OCI-LY7 (cell line): ENCODE measurements at regions not wholly inside any gene's neighbourhood (a gene's known extent, or its start where the extent isn't known, plus 50 kb on each side); places are given as distances from the start of the nearest gene placed in this dataset.

Experiments
- BruUV-seq: library from RNA; stranded (reverse); fragments of 400-500 nt; replicated peaks from 2 replicates; lab custom pipeline; 2021; lab: Mats Ljungman, UMichigan
- CTCF ChIA-PET: fragments of 300-600 bp; sonication (Branson Sonifier 250); formaldehyde crosslinking; loops from one replicate; lab custom pipeline; 2022; ENCODE audit warnings: antibody characterized with exemption; ENCODE audit not compliant: unreplicated experiment; lab: Charles Lee
- POLR2A ChIA-PET: fragments of 300-600 bp; sonication (Branson Sonifier 250); formaldehyde crosslinking; loops from one replicate; lab custom pipeline; 2022; ENCODE audit warnings: antibody characterized with exemption; lab: Charles Lee
- DNase-seq: peaks from one replicate; pipeline ENCODE4 v3.0.0-alpha.2; 2015; ENCODE audit warnings: low spot score
- H2AFZ ChIP-seq: fragments of 200-600 bp; sonication (generic), shearing (Covaris generic); 2 replicates; pipeline ENCODE4 v1.6.1; 2014; ENCODE audit warnings: mild to moderate bottlenecking, antibody characterized with exemption, low read length, moderate library complexity
- H3K27ac ChIP-seq: fragments of 200-600 bp; sonication (generic); 2 replicates; pipeline ENCODE4 v1.5.1; 2014; ENCODE audit warnings: mixed run types, low read depth, mild to moderate bottlenecking, moderate library complexity, low read length, inconsistent platforms; ENCODE audit not compliant: poor library complexity, severe bottlenecking
- H3K36me3 ChIP-seq: fragments of 200-600 bp; sonication (generic); 2 replicates; pipeline ENCODE4 v1.6.1; 2014; ENCODE audit warnings: mild to moderate bottlenecking, antibody characterized with exemption, low read length, moderate library complexity, mixed read lengths; ENCODE audit not compliant: insufficient read depth
- H3K4me1 ChIP-seq: fragments of 200-600 bp; sonication (generic); 2 replicates; pipeline ENCODE4 v1.5.1; 2014; ENCODE audit warnings: mild to moderate bottlenecking, low read length; ENCODE audit not compliant: insufficient read depth, poor library complexity, severe bottlenecking
- H3K4me2 ChIP-seq: fragments of 200-600 bp; sonication (generic); 2 replicates; pipeline ENCODE4 v1.6.1; 2014; ENCODE audit warnings: mild to moderate bottlenecking, low read length
- H3K4me3 ChIP-seq: fragments of 200-600 bp; sonication (generic); 2 replicates; pipeline ENCODE4 v1.5.1; 2014; ENCODE audit warnings: mild to moderate bottlenecking, low read depth, low read length; ENCODE audit not compliant: poor library complexity, severe bottlenecking
- H3K79me2 ChIP-seq: fragments of 200-600 bp; sonication (generic); 2 replicates; pipeline ENCODE4 v1.6.1; 2016; ENCODE audit warnings: low read depth, mild to moderate bottlenecking, low read length, moderate library complexity, mixed read lengths; ENCODE audit not compliant: insufficient read depth
- H3K9me2 ChIP-seq: fragments of 200-600 bp; sonication (generic); 2 replicates; pipeline ENCODE4 v1.6.1; 2016; ENCODE audit warnings: mild to moderate bottlenecking, low read length, mixed read lengths; ENCODE audit not compliant: insufficient read depth
- H3K9me3 ChIP-seq: fragments of 200-600 bp; sonication (generic); 2 replicates; pipeline ENCODE4 v1.6.1; 2014; ENCODE audit warnings: mild to moderate bottlenecking, mixed run types, low read length, mixed read lengths
- H4K20me1 ChIP-seq: fragments of 200-600 bp; sonication (generic); 2 replicates; pipeline ENCODE4 v1.6.1; 2014; ENCODE audit warnings: mild to moderate bottlenecking, antibody characterized with exemption, low read length, moderate library complexity, mixed read lengths; ENCODE audit not compliant: insufficient read depth
- CTCF ChIP-seq: fragments of 200-600 bp; sonication (generic); conservative IDR thresholded peaks from 2 replicates; pipeline ENCODE4 v1.5.1; 2014; ENCODE audit warnings: mild to moderate bottlenecking, antibody characterized with exemption, low read length, moderate library complexity, mixed read lengths
- EZH2phosphoT487 ChIP-seq: fragments of 200-600 bp; sonication (generic); IDR thresholded peaks from 2 replicates; pipeline ENCODE4 v1.6.1; 2018; ENCODE audit warnings: low read depth, borderline replicate concordance, mild to moderate bottlenecking, mixed run types, antibody characterized with exemption, low read length, moderate library complexity, mixed read lengths
- intact Hi-C: fragments of 100-400 bp; cut with micrococcal nuclease; formaldehyde crosslinking; loops from one replicate; pipeline ENCODE4 v1.10.0; 2022; ENCODE audit not compliant: unreplicated experiment

GRCh38 chr17:73748508-73748907 is 104.3 kb upstream of the SDK2 start:
- H3K4me1 ChIP-seq, result peaks cover 23% of the 10 kb centered on the region
- intact Hi-C loops, result no loop called here
- H3K9me2 ChIP-seq, result no peaks in the 10 kb centered on the region
- no peak overlapping the region for H2AFZ ChIP-seq
- CTCF ChIA-PET, result no interaction called here
- H3K79me2 ChIP-seq, result no peaks in the 10 kb centered on the region
- no peak for DNase-seq
- no peaks in the 10 kb centered on the region for H3K36me3 ChIP-seq
- H3K27ac ChIP-seq, result no peak overlapping the region
- no peaks in the 10 kb centered on the region for H3K9me3 ChIP-seq
- POLR2A ChIA-PET, result interaction anchor here (2.6 kb wide), 1 partner anchor 10 kb away, joined by 8 read pairs; no protein-coding TSS in a partner anchor
- no peak overlapping the region for H3K4me3 ChIP-seq
- no peak overlapping the region for H3K4me2 ChIP-seq
- no peak for TF ChIP-seq EZH2phosphoT487
- no peak for TF ChIP-seq CTCF
- H4K20me1 ChIP-seq, result no peaks in the 10 kb centered on the region
- no TSS peak for BruUV-seq

GRCh38 chr17:73749337-73749823 is 105.1 kb upstream of the SDK2 start:
- intact Hi-C loops, result no loop called here
- no peak overlapping the region for H3K4me2 ChIP-seq
- DNase-seq, result no peak

More at GRCh38 chr17:73749337-73749823, 105.1 kb upstream of the SDK2 start:
- POLR2A ChIA-PET, result no interaction called here
- no peak overlapping the region for H2AFZ ChIP-seq
- H3K4me1 ChIP-seq, result peaks cover 14% of the 10 kb centered on the region
- no peak overlapping the region for H3K27ac ChIP-seq
- no peaks in the 10 kb centered on the region for H3K79me2 ChIP-seq
- BruUV-seq, result no TSS peak
- TF ChIP-seq CTCF (no peak), EZH2phosphoT487 (no peak)
- CTCF ChIA-PET, result no interaction called here
- no peak overlapping the region for H3K4me3 ChIP-seq
- no peaks in the 10 kb centered on the region for H3K9me3 ChIP-seq
- no peaks in the 10 kb centered on the region for H3K9me2 ChIP-seq
- H4K20me1 ChIP-seq, result no peaks in the 10 kb centered on the region
- no peaks in the 10 kb centered on the region for H3K36me3 ChIP-seq
